ENCODE measurements at regions not wholly inside any gene's neighbourhood (a gene's known extent, or its start where the extent isn't known, plus 50 kb on each side); places are given as distances from the start of the nearest gene placed in this dataset.
"Not testable (repeated sequence)": the region's sequence is repeated elsewhere in the genome, so short reads cannot be mapped to it uniquely, and the experiment has no call there.

- no peak for DNase-seq (ENCODE audit: low spot score)
These were observed 76.7 kb upstream of the CD28 start for GRCh38 chr2:203629699-203630098.

GRCh38 chr2:203631068-203631757, 75.2 kb upstream of the CD28 start:
- DNase-seq (ENCODE audit: low spot score) = no peak

GRCh38 chr2:203636588-203637470, 69.6 kb upstream of the CD28 start:
- peak; percentile 75 for DNase-seq (ENCODE audit: low spot score)

- no peak for DNase-seq (ENCODE audit: low spot score)
These were observed 68.8 kb upstream of the CD28 start for GRCh38 chr2:203637471-203638167.

GRCh38 chr2:203641865-203642264, 64.6 kb upstream of the CD28 start:
- DNase-seq (ENCODE audit: low spot score) = not testable (repeated sequence)

- DNase-seq (ENCODE audit: low spot score) = not testable (repeated sequence)
These were observed 63.6 kb upstream of the CD28 start for GRCh38 chr2:203642841-203643240.

GRCh38 chr2:203645831-203646230, 60.6 kb upstream of the CD28 start:
- DNase-seq (ENCODE audit: low spot score) = no peak

GRCh38 chr2:203646266-203646864, 60.1 kb upstream of the CD28 start:
- no peak for DNase-seq (ENCODE audit: low spot score)

- DNase-seq (ENCODE audit: low spot score) = no peak
These were observed 59.5 kb upstream of the CD28 start for GRCh38 chr2:203646961-203647360.

GRCh38 chr2:203647579-203647978, 58.9 kb upstream of the CD28 start:
- no peak for DNase-seq (ENCODE audit: low spot score)

- DNase-seq (ENCODE audit: low spot score) = no peak
These were observed 58.2 kb upstream of the CD28 start for GRCh38 chr2:203648273-203648672.

GRCh38 chr2:203649176-203649814, 57.1 kb upstream of the CD28 start:
- DNase-seq (ENCODE audit: low spot score) = no peak

GRCh38 chr2:203650860-203651613, 55.4 kb upstream of the CD28 start:
- DNase-seq (ENCODE audit: low spot score) = peak; percentile 37

- DNase-seq (ENCODE audit: low spot score) = no peak
These were observed 54.8 kb upstream of the CD28 start for GRCh38 chr2:203651621-203652020.

GRCh38 chr2:203654826-203655225, 51.6 kb upstream of the CD28 start:
- no peak for DNase-seq (ENCODE audit: low spot score)

- no peak for DNase-seq (ENCODE audit: low spot score)
These were observed 49.7 kb upstream of the CD28 start for GRCh38 chr2:203656522-203657287.

Measured in H4 (cell line).